ENCODE measurements at regions not wholly inside any gene's neighbourhood (a gene's known extent, or its start where the extent isn't known, plus 50 kb on each side); places are given as distances from the start of the nearest gene placed in this dataset.

DNA sequence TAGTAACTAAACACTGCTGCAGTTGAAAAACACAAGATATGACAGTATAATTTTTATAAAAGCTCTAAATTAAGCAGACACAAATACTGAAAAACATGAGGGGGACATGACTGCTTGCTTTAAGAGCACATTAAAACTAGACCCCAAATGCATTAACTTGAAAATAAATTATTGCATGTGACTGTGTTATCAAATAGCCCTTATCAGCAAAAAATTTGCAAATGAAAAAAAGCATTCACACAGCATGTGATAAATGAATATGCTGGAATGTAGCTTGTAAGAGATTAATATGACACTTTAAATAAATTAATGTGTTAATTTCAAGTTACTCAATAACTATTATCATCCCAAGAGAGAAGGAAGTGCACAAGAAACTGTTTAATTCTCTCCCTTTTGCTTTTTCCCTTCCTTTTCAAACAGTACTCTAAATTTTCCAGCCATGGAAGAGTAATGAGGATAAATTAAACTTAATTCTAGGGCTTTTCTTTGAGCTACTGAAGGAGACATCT is 1422.1 kb upstream of the FLRT2 start:
- H3K9me3 ChIP-seq (ENCODE audit: control insufficient read depth in 5 of 5, low read length in 5 of 5) = peaks cover 0 to 1% (median 0%) of the 10 kb centered on the region in 5 donors
- no peaks in the 10 kb centered on the region for H3K36me3 ChIP-seq (ENCODE audit: control insufficient read depth in 5 of 5, insufficient read depth in 5 of 5, low read length in 5 of 5)
- no peaks in the 10 kb centered on the region for H3K27me3 ChIP-seq (ENCODE audit: control insufficient read depth in 5 of 5, insufficient read depth in 4 of 5, low read length in 5 of 5)
- no peak overlapping the region for H3K4me3 ChIP-seq (ENCODE audit: low read depth in 1 of 5, low read length in 5 of 5)
- no peaks in the 10 kb centered on the region for H3K4me1 ChIP-seq (ENCODE audit: control insufficient read depth in 5 of 5, insufficient read depth in 5 of 5, low read length in 5 of 5)
- no peak overlapping the region for H3K9ac ChIP-seq (ENCODE audit: low read length in 5 of 5)
- no peak overlapping the region for H3K27ac ChIP-seq (ENCODE audit: low read depth, low read length)

- Histone ChIP-seq H3K4me3 (ENCODE audit: low read depth in 1 of 5, low read length in 5 of 5) (no peak overlapping the region), H3K9me3 (ENCODE audit: control insufficient read depth in 5 of 5, low read length in 5 of 5) (peaks cover 0 to 2% (median 0%) of the 10 kb centered on the region in 5 donors), H3K9ac (ENCODE audit: low read length in 5 of 5) (no peak overlapping the region), H3K27ac (ENCODE audit: low read depth, low read length) (no peak overlapping the region), H3K4me1 (ENCODE audit: control insufficient read depth in 5 of 5, insufficient read depth in 5 of 5, low read length in 5 of 5) (no peaks in the 10 kb centered on the region), H3K27me3 (ENCODE audit: control insufficient read depth in 5 of 5, insufficient read depth in 4 of 5, low read length in 5 of 5) (no peaks in the 10 kb centered on the region), H3K36me3 (ENCODE audit: control insufficient read depth in 5 of 5, insufficient read depth in 5 of 5, low read length in 5 of 5) (no peaks in the 10 kb centered on the region)
These were observed 1421.0 kb upstream of the FLRT2 start for GRCh38 chr14:84108746-84109457.

- Histone ChIP-seq H3K4me1 (ENCODE audit: control insufficient read depth in 5 of 5, insufficient read depth in 5 of 5, low read length in 5 of 5) (no peaks in the 10 kb centered on the region), H3K4me3 (ENCODE audit: low read depth in 1 of 5, low read length in 5 of 5) (no peak overlapping the region), H3K36me3 (ENCODE audit: control insufficient read depth in 5 of 5, insufficient read depth in 5 of 5, low read length in 5 of 5) (no peaks in the 10 kb centered on the region), H3K27ac (ENCODE audit: low read depth, low read length) (no peak overlapping the region), H3K9ac (ENCODE audit: low read length in 5 of 5) (no peak overlapping the region), H3K9me3 (ENCODE audit: control insufficient read depth in 5 of 5, low read length in 5 of 5) (peaks cover 0 to 2% (median 0%) of the 10 kb centered on the region in 5 donors), H3K27me3 (ENCODE audit: control insufficient read depth in 5 of 5, insufficient read depth in 4 of 5, low read length in 5 of 5) (no peaks in the 10 kb centered on the region)
These were observed 1417.4 kb upstream of the FLRT2 start for GRCh38 chr14:84112589-84112988.

DNA sequence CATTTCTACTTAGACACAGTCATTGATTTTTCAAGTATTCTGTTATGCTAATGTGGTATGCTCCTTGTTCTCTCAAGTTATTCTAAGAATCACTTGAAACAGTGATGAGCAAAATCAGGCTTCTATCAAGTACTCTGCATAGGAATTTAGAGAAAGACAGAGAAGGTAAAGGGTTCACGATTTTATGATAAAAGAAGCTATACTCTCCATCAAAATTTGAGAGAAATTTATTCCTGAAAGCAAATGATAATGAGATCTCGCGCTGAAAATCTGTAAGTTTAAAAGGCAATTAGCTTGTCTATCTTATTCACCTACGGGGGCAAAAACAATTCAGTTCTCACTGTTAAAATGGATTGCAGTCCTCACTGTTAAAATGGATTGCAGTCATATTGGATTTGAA is 1404.3 kb upstream of the FLRT2 start:
- H3K27me3 ChIP-seq (ENCODE audit: control insufficient read depth in 5 of 5, insufficient read depth in 4 of 5, low read length in 5 of 5) = no peaks in the 10 kb centered on the region
- no peaks in the 10 kb centered on the region for H3K4me1 ChIP-seq (ENCODE audit: control insufficient read depth in 5 of 5, insufficient read depth in 5 of 5, low read length in 5 of 5)
- no peaks in the 10 kb centered on the region for H3K9me3 ChIP-seq (ENCODE audit: control insufficient read depth in 5 of 5, low read length in 5 of 5)
- H3K27ac ChIP-seq (ENCODE audit: low read depth, low read length) = no peak overlapping the region
- no peak overlapping the region for H3K9ac ChIP-seq (ENCODE audit: low read length in 5 of 5)
- H3K4me3 ChIP-seq (ENCODE audit: low read depth in 1 of 5, low read length in 5 of 5) = no peak overlapping the region
- H3K36me3 ChIP-seq (ENCODE audit: control insufficient read depth in 5 of 5, insufficient read depth in 5 of 5, low read length in 5 of 5) = no peaks in the 10 kb centered on the region

- H3K9me3 ChIP-seq (ENCODE audit: control insufficient read depth in 5 of 5, low read length in 5 of 5) = no peaks in the 10 kb centered on the region
- H3K27ac ChIP-seq (ENCODE audit: low read depth, low read length) = no peak overlapping the region
- H3K36me3 ChIP-seq (ENCODE audit: control insufficient read depth in 5 of 5, insufficient read depth in 5 of 5, low read length in 5 of 5) = no peaks in the 10 kb centered on the region
- H3K27me3 ChIP-seq (ENCODE audit: control insufficient read depth in 5 of 5, insufficient read depth in 4 of 5, low read length in 5 of 5) = no peaks in the 10 kb centered on the region
- H3K4me1 ChIP-seq (ENCODE audit: control insufficient read depth in 5 of 5, insufficient read depth in 5 of 5, low read length in 5 of 5) = no peaks in the 10 kb centered on the region
- H3K9ac ChIP-seq (ENCODE audit: low read length in 5 of 5) = no peak overlapping the region
- no peak overlapping the region for H3K4me3 ChIP-seq (ENCODE audit: low read depth in 1 of 5, low read length in 5 of 5)
These were observed 1402.4 kb upstream of the FLRT2 start for GRCh38 chr14:84127495-84127894.

DNA sequence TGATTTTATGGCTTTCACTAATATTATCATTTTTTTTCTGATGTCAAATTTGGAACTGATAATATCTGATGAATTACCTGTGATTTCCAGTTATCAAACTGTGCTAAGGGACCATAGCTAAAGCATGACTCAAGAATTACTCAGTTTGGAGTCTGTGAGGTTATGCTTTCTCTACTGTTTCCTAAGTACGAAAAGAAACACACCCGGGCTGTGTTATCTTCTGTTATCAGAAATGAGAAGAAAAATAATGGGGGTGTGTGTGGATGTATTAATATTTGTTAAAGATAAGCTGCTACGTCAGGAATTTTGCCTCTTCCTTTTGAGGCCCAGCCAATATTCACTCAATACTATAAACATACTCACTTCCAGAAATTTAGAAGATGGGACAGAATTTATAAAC is 1401.9 kb upstream of the FLRT2 start:
- H3K27me3 ChIP-seq (ENCODE audit: control insufficient read depth in 5 of 5, insufficient read depth in 4 of 5, low read length in 5 of 5) = no peaks in the 10 kb centered on the region
- no peaks in the 10 kb centered on the region for H3K36me3 ChIP-seq (ENCODE audit: control insufficient read depth in 5 of 5, insufficient read depth in 5 of 5, low read length in 5 of 5)
- H3K9ac ChIP-seq (ENCODE audit: low read length in 5 of 5) = no peak overlapping the region
- no peak overlapping the region for H3K4me3 ChIP-seq (ENCODE audit: low read depth in 1 of 5, low read length in 5 of 5)
- H3K9me3 ChIP-seq (ENCODE audit: control insufficient read depth in 5 of 5, low read length in 5 of 5) = no peaks in the 10 kb centered on the region
- H3K27ac ChIP-seq (ENCODE audit: low read depth, low read length) = no peak overlapping the region
- H3K4me1 ChIP-seq (ENCODE audit: control insufficient read depth in 5 of 5, insufficient read depth in 5 of 5, low read length in 5 of 5) = no peaks in the 10 kb centered on the region

GRCh38 chr14:84129007-84129406 is 1400.9 kb upstream of the FLRT2 start:
- Histone ChIP-seq H3K27me3 (ENCODE audit: control insufficient read depth in 5 of 5, insufficient read depth in 4 of 5, low read length in 5 of 5) (no peaks in the 10 kb centered on the region), H3K27ac (ENCODE audit: low read depth, low read length) (no peak overlapping the region), H3K9me3 (ENCODE audit: control insufficient read depth in 5 of 5, low read length in 5 of 5) (no peaks in the 10 kb centered on the region), H3K36me3 (ENCODE audit: control insufficient read depth in 5 of 5, insufficient read depth in 5 of 5, low read length in 5 of 5) (no peaks in the 10 kb centered on the region), H3K4me1 (ENCODE audit: control insufficient read depth in 5 of 5, insufficient read depth in 5 of 5, low read length in 5 of 5) (no peaks in the 10 kb centered on the region), H3K4me3 (ENCODE audit: low read depth in 1 of 5, low read length in 5 of 5) (no peak overlapping the region), H3K9ac (ENCODE audit: low read length in 5 of 5) (no peak overlapping the region)

DNA sequence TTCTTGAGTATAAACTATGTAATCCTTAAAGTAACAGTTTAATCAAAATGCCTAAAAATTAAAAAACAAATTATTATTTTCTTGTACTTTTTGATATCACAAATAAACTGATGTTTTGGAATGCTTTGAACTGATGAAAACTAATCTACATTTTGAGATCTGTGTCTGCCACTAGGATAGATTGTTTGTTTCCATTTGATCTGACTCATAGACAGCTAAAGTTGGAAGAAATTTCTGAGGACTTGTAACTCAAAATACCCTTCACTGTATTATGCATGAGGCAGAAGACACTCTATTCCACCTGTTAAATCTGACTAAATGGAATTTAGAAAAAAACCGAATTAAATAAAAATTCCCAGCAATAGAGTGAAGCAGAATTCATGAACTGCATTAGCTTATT is 1400.0 kb upstream of the FLRT2 start:
- Histone ChIP-seq H3K9me3 (ENCODE audit: control insufficient read depth in 5 of 5, low read length in 5 of 5) (no peaks in the 10 kb centered on the region), H3K36me3 (ENCODE audit: control insufficient read depth in 5 of 5, insufficient read depth in 5 of 5, low read length in 5 of 5) (no peaks in the 10 kb centered on the region), H3K27ac (ENCODE audit: low read depth, low read length) (no peak overlapping the region), H3K4me1 (ENCODE audit: control insufficient read depth in 5 of 5, insufficient read depth in 5 of 5, low read length in 5 of 5) (no peaks in the 10 kb centered on the region), H3K27me3 (ENCODE audit: control insufficient read depth in 5 of 5, insufficient read depth in 4 of 5, low read length in 5 of 5) (no peaks in the 10 kb centered on the region), H3K4me3 (ENCODE audit: low read depth in 1 of 5, low read length in 5 of 5) (no peak overlapping the region), H3K9ac (ENCODE audit: low read length in 5 of 5) (no peak overlapping the region)

GRCh38 chr14:84131924-84132323 is 1398.0 kb upstream of the FLRT2 start:
- no peak overlapping the region for H3K27ac ChIP-seq (ENCODE audit: low read depth, low read length)
- H3K9ac ChIP-seq (ENCODE audit: low read length in 5 of 5) = no peak overlapping the region
- no peaks in the 10 kb centered on the region for H3K36me3 ChIP-seq (ENCODE audit: control insufficient read depth in 5 of 5, insufficient read depth in 5 of 5, low read length in 5 of 5)
- no peaks in the 10 kb centered on the region for H3K27me3 ChIP-seq (ENCODE audit: control insufficient read depth in 5 of 5, insufficient read depth in 4 of 5, low read length in 5 of 5)
- peaks cover 0 to 5% (median 4%) of the 10 kb centered on the region in 5 donors for H3K9me3 ChIP-seq (ENCODE audit: control insufficient read depth in 5 of 5, low read length in 5 of 5)
- H3K4me3 ChIP-seq (ENCODE audit: low read depth in 1 of 5, low read length in 5 of 5) = no peak overlapping the region
- no peaks in the 10 kb centered on the region for H3K4me1 ChIP-seq (ENCODE audit: control insufficient read depth in 5 of 5, insufficient read depth in 5 of 5, low read length in 5 of 5)

- Histone ChIP-seq H3K4me1 (ENCODE audit: control insufficient read depth in 5 of 5, insufficient read depth in 5 of 5, low read length in 5 of 5) (no peaks in the 10 kb centered on the region), H3K36me3 (ENCODE audit: control insufficient read depth in 5 of 5, insufficient read depth in 5 of 5, low read length in 5 of 5) (no peaks in the 10 kb centered on the region), H3K9ac (ENCODE audit: low read length in 5 of 5) (no peak overlapping the region), H3K27me3 (ENCODE audit: control insufficient read depth in 5 of 5, insufficient read depth in 4 of 5, low read length in 5 of 5) (no peaks in the 10 kb centered on the region), H3K27ac (ENCODE audit: low read depth, low read length) (no peak overlapping the region), H3K9me3 (ENCODE audit: control insufficient read depth in 5 of 5, low read length in 5 of 5) (no peaks in the 10 kb centered on the region), H3K4me3 (ENCODE audit: low read depth in 1 of 5, low read length in 5 of 5) (no peak overlapping the region)
These were observed 1385.8 kb upstream of the FLRT2 start for GRCh38 chr14:84144166-84144565.
